WTC11 (cell line): ENCODE measurements at regions not wholly inside any gene's neighbourhood (a gene's known extent, or its start where the extent isn't known, plus 50 kb on each side); places are given as distances from the start of the nearest gene placed in this dataset.

Source experiments
- ATAC-seq: fragments of 200-7000 bp; cut with Tn5 transposase; 2 replicates; pipeline ENCODE4 v1.10.0; 2021; ENCODE audit warnings: mild to moderate bottlenecking, moderate library complexity
- CTCF ChIA-PET: fragments of 300-600 bp; sonication (Branson Sonifier 250); formaldehyde crosslinking; loops from one replicate; lab custom pipeline; 2021; ENCODE audit warnings: antibody characterized with exemption; lab: Charles Lee
- POLR2A ChIA-PET: fragments of 350-600 bp; sonication (Branson Sonifier 250); formaldehyde crosslinking; loops from one replicate; lab custom pipeline; 2021; ENCODE audit warnings: antibody characterized with exemption; lab: Charles Lee
- DNase-seq: peaks from one replicate; pipeline ENCODE4 v3.0.0; 2021; ENCODE audit warnings: low spot score
- H3K27ac Mint-ChIP-seq: 2 replicates; pipeline ENCODE4 v1.8.0; 2021; ENCODE audit warnings: mixed read lengths
- H3K27me3 Mint-ChIP-seq: 2 replicates; pipeline ENCODE4 v1.8.0; 2021; ENCODE audit warnings: low read depth, mild to moderate bottlenecking, moderate library complexity, mixed read lengths
- H3K36me3 Mint-ChIP-seq: 2 replicates; pipeline ENCODE4 v1.8.0; 2021; ENCODE audit warnings: mixed read lengths
- H3K4me1 Mint-ChIP-seq: 2 replicates; pipeline ENCODE4 v1.8.0; 2022; ENCODE audit warnings: mixed read lengths
- H3K4me3 Mint-ChIP-seq: 2 replicates; pipeline ENCODE4 v1.8.0; 2021; ENCODE audit warnings: mild to moderate bottlenecking, moderate library complexity, mixed read lengths
- H3K9me3 Mint-ChIP-seq: 2 replicates; pipeline ENCODE4 v1.8.0; 2021; ENCODE audit warnings: mixed read lengths
- CREB1 ChIP-seq: sonication (generic); formaldehyde crosslinking; IDR thresholded peaks from 2 replicates; pipeline ENCODE4 v1.8.0; 2023; ENCODE audit warnings: mild to moderate bottlenecking, missing genetic modification reagents
- ERG ChIP-seq: fragments of 250-450 bp; sonication (Bioruptor Pico); IDR thresholded peaks from 2 replicates; pipeline ENCODE4 v1.8.0; 2021; ENCODE audit warnings: mild to moderate bottlenecking
- FOXK1 ChIP-seq: sonication (generic); formaldehyde crosslinking; IDR thresholded peaks from 2 replicates; pipeline ENCODE4 v1.8.0; 2022; ENCODE audit warnings: mild to moderate bottlenecking, moderate library complexity, missing genetic modification reagents
- FOXP4 ChIP-seq: sonication (generic); formaldehyde crosslinking; IDR thresholded peaks from 2 replicates; pipeline ENCODE4 v1.8.0; 2022; ENCODE audit warnings: mild to moderate bottlenecking, missing genetic modification reagents
- MYBL2 ChIP-seq: sonication (generic); formaldehyde crosslinking; IDR thresholded peaks from 2 replicates; pipeline ENCODE4 v1.8.1; 2023; ENCODE audit warnings: mild to moderate bottlenecking, moderate library complexity, missing genetic modification reagents
- PRRX2 ChIP-seq: fragments of 250-450 bp; sonication (Bioruptor Pico); IDR thresholded peaks from 2 replicates; pipeline ENCODE4 v1.8.0; 2021; ENCODE audit warnings: mild to moderate bottlenecking
- TCF7 ChIP-seq: sonication (generic); formaldehyde crosslinking; IDR thresholded peaks from 2 replicates; pipeline ENCODE4 v1.8.0; 2022; ENCODE audit warnings: mild to moderate bottlenecking, low read depth, missing genetic modification reagents, moderate library complexity
- TEAD1 ChIP-seq: sonication (generic); formaldehyde crosslinking; IDR thresholded peaks from 2 replicates; pipeline ENCODE4 v1.8.0; 2022; ENCODE audit warnings: mild to moderate bottlenecking, missing genetic modification reagents
- ZNF263 ChIP-seq: sonication (generic); formaldehyde crosslinking; IDR thresholded peaks from 2 replicates; pipeline ENCODE4 v1.8.1; 2022; ENCODE audit warnings: low read depth, mild to moderate bottlenecking, moderate library complexity, missing genetic modification reagents
- ZNF416 ChIP-seq: fragments of 250-450 bp; sonication (Bioruptor Pico); IDR thresholded peaks from 2 replicates; pipeline ENCODE4 v1.9.0; 2021; ENCODE audit warnings: mild to moderate bottlenecking, inconsistent platforms
- ZNF423 ChIP-seq: fragments of 250-450 bp; sonication (Bioruptor Pico); IDR thresholded peaks from 2 replicates; pipeline ENCODE4 v2.1.2; 2022; ENCODE audit warnings: mild to moderate bottlenecking, moderate library complexity
- TF ChIP-seq, protein P1 (sequence below): sonication (generic); formaldehyde crosslinking; IDR thresholded peaks from 2 replicates; pipeline ENCODE4 v1.8.0; 2023; ENCODE audit warnings: mild to moderate bottlenecking, missing genetic modification reagents
- TF ChIP-seq, protein P2 (sequence below): sonication (generic); formaldehyde crosslinking; IDR thresholded peaks from 2 replicates; pipeline ENCODE4 v1.8.1; 2022; ENCODE audit warnings: low read depth, missing genetic modification reagents, borderline replicate concordance
- TF ChIP-seq, protein P3 (sequence below): fragments of 200-600 bp; IDR thresholded peaks from 2 replicates; pipeline ENCODE4 v1.8.0; 2022; ENCODE audit warnings: antibody characterized with exemption
- TF ChIP-seq, protein P4 (sequence below): sonication (generic); formaldehyde crosslinking; IDR thresholded peaks from 2 replicates; pipeline ENCODE4 v1.8.1; 2023; ENCODE audit warnings: mild to moderate bottlenecking, missing genetic modification reagents, moderate library complexity

DNA sequence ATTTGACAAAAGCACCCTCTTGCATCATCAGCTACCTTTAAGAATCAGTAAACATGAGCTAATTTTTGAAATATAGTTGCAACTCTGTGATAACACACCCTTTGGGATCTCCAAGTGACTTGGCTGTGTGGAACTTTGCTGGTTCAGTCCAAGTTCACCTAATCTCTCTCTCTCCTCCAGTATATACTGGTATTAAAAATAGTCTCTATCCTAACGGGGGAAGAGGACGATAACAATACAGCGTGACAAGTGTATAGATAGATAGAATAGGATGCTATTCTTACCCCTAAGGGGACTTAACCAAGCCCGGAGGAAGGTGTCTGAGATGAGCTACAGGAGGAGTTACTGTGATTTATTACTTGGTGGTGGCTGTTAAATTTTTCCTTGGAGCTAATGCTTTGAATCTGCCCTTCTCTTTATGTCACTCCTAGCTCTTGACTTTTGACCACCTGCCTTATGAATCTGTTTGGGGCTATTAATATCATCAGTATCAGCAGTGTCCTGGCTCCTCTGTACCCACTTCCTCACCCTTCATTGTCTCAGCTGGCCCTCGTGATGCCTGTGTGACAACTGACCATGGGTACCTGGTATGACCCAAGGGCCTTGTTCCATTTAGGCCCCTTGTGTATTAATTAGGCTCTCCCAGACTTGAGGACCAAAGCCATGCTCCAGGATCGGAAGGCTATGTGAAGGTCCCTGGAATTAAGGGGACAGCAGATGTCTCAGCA, 223.9 kb downstream of the SREK1 start:
- Mint-ChIP-seq H3K27ac (no peak overlapping the region), H3K4me1 (peaks cover 4% of the 10 kb centered on the region; the same call in 1 of the 2 replicates), H3K4me3 (no peak overlapping the region), H3K27me3 (no peaks in the 10 kb centered on the region; the same call in 1 of the 2 replicates), H3K36me3 (no peaks in the 10 kb centered on the region), H3K9me3 (no peaks in the 10 kb centered on the region)
- ATAC-seq (no peak), DNase-seq (no peak)
- ChIA-PET POLR2A (no interaction called here), CTCF (interaction anchor here (0.7 to 0.9 kb wide), 2 partner anchors 24 to 62 kb away, joined by 3 read pairs; no protein-coding TSS in a partner anchor)
- no peak for TF ChIP-seq TEAD1 (CRISPR knock-in tag)
- no peak for TF ChIP-seq PRRX2 (CRISPR knock-in tag)
- TF ChIP-seq ZNF263 (CRISPR knock-in tag), result no peak
- TF ChIP-seq, protein P1, sequence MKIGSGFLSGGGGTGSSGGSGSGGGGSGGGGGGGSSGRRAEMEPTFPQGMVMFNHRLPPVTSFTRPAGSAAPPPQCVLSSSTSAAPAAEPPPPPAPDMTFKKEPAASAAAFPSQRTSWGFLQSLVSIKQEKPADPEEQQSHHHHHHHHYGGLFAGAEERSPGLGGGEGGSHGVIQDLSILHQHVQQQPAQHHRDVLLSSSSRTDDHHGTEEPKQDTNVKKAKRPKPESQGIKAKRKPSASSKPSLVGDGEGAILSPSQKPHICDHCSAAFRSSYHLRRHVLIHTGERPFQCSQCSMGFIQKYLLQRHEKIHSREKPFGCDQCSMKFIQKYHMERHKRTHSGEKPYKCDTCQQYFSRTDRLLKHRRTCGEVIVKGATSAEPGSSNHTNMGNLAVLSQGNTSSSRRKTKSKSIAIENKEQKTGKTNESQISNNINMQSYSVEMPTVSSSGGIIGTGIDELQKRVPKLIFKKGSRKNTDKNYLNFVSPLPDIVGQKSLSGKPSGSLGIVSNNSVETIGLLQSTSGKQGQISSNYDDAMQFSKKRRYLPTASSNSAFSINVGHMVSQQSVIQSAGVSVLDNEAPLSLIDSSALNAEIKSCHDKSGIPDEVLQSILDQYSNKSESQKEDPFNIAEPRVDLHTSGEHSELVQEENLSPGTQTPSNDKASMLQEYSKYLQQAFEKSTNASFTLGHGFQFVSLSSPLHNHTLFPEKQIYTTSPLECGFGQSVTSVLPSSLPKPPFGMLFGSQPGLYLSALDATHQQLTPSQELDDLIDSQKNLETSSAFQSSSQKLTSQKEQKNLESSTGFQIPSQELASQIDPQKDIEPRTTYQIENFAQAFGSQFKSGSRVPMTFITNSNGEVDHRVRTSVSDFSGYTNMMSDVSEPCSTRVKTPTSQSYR (CRISPR knock-in tag), result no peak
- no peak for TF ChIP-seq ERG (CRISPR knock-in tag)
- TF ChIP-seq ZNF416 (CRISPR knock-in tag), result no peak
- no peak for TF ChIP-seq FOXP4 (CRISPR knock-in tag)
- TF ChIP-seq FOXK1 (CRISPR knock-in tag), result no peak
- no peak for TF ChIP-seq TCF7 (CRISPR knock-in tag)
- TF ChIP-seq ZNF423 (CRISPR knock-in tag), result no peak
- TF ChIP-seq MYBL2 (CRISPR knock-in tag), result no peak
- no peak for TF ChIP-seq CREB1 (CRISPR knock-in tag)
- TF ChIP-seq, protein P2, sequence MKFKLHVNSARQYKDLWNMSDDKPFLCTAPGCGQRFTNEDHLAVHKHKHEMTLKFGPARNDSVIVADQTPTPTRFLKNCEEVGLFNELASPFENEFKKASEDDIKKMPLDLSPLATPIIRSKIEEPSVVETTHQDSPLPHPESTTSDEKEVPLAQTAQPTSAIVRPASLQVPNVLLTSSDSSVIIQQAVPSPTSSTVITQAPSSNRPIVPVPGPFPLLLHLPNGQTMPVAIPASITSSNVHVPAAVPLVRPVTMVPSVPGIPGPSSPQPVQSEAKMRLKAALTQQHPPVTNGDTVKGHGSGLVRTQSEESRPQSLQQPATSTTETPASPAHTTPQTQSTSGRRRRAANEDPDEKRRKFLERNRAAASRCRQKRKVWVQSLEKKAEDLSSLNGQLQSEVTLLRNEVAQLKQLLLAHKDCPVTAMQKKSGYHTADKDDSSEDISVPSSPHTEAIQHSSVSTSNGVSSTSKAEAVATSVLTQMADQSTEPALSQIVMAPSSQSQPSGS (CRISPR knock-in tag), result no peak

GRCh38 chr5:66368811-66369210, 224.7 kb downstream of the SREK1 start:
- no peak overlapping the region for H3K4me3 Mint-ChIP-seq
- POLR2A ChIA-PET, result no interaction called here
- TF ChIP-seq, protein P3, sequence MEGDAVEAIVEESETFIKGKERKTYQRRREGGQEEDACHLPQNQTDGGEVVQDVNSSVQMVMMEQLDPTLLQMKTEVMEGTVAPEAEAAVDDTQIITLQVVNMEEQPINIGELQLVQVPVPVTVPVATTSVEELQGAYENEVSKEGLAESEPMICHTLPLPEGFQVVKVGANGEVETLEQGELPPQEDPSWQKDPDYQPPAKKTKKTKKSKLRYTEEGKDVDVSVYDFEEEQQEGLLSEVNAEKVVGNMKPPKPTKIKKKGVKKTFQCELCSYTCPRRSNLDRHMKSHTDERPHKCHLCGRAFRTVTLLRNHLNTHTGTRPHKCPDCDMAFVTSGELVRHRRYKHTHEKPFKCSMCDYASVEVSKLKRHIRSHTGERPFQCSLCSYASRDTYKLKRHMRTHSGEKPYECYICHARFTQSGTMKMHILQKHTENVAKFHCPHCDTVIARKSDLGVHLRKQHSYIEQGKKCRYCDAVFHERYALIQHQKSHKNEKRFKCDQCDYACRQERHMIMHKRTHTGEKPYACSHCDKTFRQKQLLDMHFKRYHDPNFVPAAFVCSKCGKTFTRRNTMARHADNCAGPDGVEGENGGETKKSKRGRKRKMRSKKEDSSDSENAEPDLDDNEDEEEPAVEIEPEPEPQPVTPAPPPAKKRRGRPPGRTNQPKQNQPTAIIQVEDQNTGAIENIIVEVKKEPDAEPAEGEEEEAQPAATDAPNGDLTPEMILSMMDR, result no peak
- TF ChIP-seq CREB1 (CRISPR knock-in tag), result no peak
- no peak for TF ChIP-seq ERG (CRISPR knock-in tag)
- TF ChIP-seq, protein P4, sequence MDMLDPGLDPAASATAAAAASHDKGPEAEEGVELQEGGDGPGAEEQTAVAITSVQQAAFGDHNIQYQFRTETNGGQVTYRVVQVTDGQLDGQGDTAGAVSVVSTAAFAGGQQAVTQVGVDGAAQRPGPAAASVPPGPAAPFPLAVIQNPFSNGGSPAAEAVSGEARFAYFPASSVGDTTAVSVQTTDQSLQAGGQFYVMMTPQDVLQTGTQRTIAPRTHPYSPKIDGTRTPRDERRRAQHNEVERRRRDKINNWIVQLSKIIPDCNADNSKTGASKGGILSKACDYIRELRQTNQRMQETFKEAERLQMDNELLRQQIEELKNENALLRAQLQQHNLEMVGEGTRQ (CRISPR knock-in tag), result no peak
- TF ChIP-seq, all 79 proteins: peak for 0
- Mint-ChIP-seq H3K27ac (no peak overlapping the region), H3K36me3 (no peaks in the 10 kb centered on the region), H3K27me3 (no peaks in the 10 kb centered on the region), H3K9me3 (no peaks in the 10 kb centered on the region), H3K4me1 (peaks cover 4% of the 10 kb centered on the region; the same call in 1 of the 2 replicates)
- CTCF ChIA-PET, result no interaction called here
- ATAC-seq, result no peak
- DNase-seq, result no peak
